Frontal cortex (tissue), 3 donors: ENCODE measurements at regions not wholly inside any gene's neighbourhood (a gene's known extent, or its start where the extent isn't known, plus 50 kb on each side); places are given as distances from the start of the nearest gene placed in this dataset.

Experiments used
- DNase-seq, 2 donors: peaks; one replicate each; pipeline ENCODE4 v3.0.0; 2012; ENCODE audit warnings: low spot score in 2 of 2
- FAIRE-seq: peaks from 2 replicates; lab custom pipeline; 2012; peaks lifted over from hg19 to GRCh38; lab: Jason Lieb, UNC
- donor health status: control.
- donor health status: control.
- donor health status: control.

DNA sequence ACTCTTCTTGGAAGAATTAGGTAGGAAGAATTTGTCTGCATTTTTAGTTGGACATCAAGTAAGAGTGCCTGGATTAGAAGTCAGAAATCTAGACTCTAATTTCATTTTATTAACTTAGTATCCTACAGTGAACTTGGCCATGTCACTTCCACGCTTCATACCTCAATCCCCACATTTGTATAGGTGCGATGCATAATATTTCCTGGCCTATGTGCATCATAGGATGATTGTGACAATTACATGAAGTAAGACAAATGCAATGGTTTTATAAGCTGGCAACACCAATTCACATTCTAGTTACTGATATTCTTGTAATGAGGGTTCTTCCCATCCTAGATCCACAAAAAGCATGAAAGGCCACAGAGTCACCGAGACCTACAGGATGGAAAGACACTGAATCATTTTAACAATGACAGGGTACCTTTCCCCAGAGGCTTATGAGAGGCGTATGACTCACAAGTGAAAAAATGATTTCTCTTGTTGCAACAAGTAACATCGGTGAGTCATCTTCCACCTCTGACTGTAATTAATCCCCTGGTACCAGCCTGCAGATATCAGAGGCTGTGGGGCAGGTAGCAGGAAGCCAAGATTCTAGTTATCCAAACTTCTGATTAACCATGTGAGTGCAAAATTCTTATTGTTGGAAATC is 56.0 kb upstream of the OR5AK2 start:
- no peak for DNase-seq
- no peak for FAIRE-seq

DNA sequence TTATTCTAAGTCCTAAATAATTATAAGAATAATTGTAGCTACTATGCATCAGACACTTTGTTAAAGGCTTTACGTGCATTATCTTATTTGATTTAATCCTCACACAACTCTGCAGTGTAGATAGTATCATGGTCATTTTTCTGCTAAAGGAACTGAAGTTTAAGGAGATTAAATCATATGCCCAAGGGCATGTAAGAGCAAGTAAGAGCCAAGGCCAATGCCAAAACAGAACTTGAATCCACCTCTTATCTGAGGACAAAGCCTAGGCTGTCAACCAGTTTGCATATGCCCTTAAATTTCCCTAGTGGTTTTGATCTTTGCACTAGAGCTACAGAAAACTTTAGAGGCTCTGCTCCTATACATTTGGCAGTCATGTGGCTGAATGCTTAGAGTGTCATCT is 65.6 kb upstream of the OR5AK2 start:
- no peak for FAIRE-seq

GRCh38 chr11:56922421-56922820 is 66.3 kb upstream of the OR5AK2 start:
- DNase-seq (no peak), FAIRE-seq (no peak)

More for the DNA sequence above, 65.6 kb upstream of the OR5AK2 start:
- DNase-seq = no peak

- no peak for DNase-seq
- no peak for FAIRE-seq
These were observed 70.9 kb upstream of the OR5AK2 start for GRCh38 chr11:56917708-56918400.

DNA sequence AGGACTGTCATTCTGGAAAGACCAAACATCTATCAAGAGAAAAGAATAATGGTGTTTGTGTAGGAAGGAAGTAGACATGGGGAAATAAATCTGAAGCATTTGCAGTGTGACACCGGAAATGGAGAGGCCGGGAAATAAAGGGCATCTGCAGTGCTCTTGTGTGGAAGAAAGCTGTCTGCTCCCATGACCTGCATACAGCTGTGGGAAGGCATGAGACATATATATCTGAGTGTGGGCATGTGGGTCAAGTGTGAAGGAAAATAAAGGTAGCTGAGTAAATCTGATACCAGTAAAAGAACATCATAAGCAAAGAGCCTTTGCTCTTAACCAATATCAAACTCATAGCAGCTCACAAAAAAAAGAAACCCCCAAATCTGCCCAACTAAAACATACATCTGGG is 72.1 kb upstream of the OR5AK2 start:
- DNase-seq = no peak
- no peak for FAIRE-seq

- FAIRE-seq (no peak), DNase-seq (no peak)
These were observed 72.6 kb upstream of the OR5AK2 start for GRCh38 chr11:56916162-56916561.

GRCh38 chr11:56911312-56911711 is 77.4 kb upstream of the OR5AK2 start:
- DNase-seq (no peak), FAIRE-seq (no peak)

GRCh38 chr11:56910785-56911184 is 77.9 kb upstream of the OR5AK2 start:
- DNase-seq = no peak
- no peak for FAIRE-seq

DNA sequence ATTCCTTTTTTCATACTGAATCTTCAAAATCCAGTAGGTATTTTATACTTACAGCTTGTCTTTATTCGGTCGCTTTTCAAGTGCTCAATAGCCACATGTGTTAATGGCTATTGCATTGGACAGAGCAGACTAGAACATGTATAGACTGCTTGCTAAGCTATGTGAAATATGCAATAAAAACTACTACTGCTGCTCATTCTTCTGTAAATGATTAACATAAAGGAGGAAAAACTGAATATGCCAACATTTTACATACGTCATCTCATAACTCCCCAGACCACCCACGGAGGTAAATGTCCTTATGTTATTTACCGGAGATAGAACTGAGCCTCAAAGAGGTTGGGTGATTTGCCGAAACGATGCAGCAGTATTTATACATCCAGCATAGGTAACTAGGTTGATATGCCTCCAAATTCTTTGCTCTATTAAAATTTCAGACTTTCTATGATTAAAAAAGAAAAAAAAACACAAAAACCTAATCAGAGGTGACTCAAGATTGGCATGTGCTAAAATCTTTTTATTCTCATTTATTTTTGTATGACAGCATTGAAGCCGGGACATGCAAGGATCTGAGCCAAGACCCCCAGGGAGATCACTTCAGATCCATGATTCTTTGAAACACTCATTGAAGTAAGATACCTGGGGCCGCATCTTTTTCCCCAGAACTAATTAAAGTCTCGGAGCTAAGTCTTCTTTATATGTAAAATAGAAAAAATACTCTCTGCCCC is 78.5 kb upstream of the OR5AK2 start:
- no peak for FAIRE-seq
- DNase-seq = no peak

DNA sequence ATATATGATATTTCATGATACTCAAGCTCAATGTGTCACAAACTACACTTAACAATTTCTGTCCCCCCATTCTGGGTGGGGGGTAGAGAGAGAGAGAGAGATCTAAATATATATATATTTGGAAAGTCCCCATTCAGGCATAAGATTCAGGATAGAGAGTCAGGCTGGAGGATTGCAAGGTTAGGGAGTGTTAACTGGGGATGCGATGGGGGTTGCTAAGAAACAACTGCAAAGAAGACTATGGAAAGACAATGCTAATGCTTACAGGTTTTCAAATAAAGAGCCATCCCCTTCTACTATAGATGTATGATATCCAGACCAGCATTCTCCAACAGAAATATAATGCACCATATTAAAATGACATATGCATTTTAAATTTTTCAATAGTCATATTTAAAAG is 79.2 kb upstream of the OR5AK2 start:
- FAIRE-seq (no peak), DNase-seq (no peak)

DNA sequence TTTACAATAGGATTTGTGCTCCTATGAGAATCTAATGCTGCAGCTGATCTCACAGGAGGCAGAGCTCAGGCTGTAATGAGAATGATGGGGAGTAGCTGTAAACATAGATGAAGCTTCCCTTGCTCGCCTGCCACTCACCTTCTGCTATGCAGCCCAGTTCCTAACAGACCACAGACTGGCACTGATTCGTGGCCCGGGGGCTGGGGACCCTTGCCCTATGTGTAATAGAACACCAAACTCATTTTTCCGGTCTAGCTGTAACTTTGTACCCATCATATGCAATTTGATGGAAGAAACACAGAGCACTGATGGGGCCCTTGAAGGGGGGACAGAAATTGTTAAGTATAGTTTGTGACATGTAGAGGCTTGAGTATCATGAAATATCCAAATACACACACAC is 79.6 kb upstream of the OR5AK2 start:
- DNase-seq = no peak
- no peak for FAIRE-seq

DNA sequence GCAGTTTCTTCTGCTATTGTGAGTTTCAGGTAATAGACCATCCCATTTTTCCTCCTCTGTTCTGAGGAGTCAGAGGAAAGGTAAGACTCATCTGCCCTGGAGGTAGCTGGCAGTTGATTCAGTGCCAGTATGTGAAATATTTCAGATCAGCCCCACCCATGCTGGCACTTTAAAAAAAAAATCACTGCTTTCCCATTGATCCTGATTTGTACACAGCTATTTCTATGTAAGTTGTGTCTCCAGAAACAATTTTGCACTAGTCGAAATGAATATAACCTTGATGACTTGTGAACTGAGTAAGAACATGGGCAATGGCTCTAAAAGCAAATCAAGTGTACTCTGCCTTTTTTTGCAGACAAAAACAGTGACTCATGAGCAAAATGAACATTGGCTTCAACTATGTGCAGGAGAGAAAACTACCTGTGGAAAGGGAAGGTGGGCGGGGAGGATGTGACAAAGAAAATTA is 82.0 kb upstream of the OR5AK2 start:
- no peak for FAIRE-seq
- DNase-seq = no peak

DNA sequence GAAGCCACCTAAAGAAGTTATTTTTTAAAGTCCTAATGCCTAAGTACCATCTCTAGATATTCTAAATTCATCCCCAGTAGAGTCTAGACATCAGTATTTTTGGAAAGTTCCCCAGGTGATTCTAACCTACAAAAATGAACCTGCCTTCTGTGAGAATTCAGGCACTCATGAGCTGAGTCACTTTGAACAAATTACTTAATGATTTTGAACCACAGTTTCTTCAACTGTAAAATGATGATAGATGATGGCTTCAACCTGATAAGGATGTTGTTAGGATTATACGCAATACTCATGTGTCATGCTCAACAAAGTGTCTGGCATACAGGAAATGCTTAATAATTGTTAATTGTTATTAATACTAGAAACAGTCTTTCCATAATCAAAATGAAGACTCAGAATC is 82.8 kb upstream of the OR5AK2 start:
- FAIRE-seq = no peak
- no peak for DNase-seq

GRCh38 chr11:56905442-56905841 is 83.3 kb upstream of the OR5AK2 start:
- no peak for DNase-seq
- FAIRE-seq = no peak

GRCh38 chr11:56898856-56899255 is 89.9 kb upstream of the OR5AK2 start:
- FAIRE-seq (no peak), DNase-seq (no peak)

DNA sequence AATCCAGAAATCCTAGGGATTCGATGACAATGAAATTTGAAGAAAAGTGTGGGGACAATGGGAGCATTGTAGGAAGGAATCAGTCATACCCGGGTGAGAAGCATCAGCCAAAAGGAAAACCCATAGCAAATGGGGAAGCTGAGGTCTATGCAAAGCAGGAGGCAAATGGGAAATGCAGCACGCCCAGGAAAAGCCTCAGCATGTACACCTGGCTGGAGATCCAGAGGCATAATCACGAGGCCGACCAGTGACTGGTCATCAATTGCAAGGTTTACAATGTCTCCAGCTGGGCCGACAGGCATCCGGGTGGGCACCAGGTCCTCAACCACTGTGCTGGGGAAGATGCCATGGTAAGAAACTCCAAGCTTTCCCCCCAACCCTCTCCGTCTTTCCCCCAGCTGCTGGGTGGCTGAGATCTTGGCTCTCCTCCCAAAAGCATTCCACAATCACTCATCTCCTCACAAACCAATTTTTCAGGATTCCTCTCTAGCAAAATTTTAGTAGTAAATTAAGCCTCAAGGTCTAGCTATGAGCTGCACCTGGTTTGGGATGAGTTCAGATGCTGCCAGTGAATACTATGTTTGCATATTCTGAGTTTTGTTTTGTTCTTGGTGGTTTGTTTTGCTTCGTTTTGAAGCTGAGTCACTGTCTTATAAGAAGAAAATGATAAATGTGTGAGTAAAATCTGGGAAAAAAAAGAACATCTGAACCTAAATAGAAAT is 98.0 kb upstream of the OR5AK2 start:
- FAIRE-seq = no peak
- DNase-seq = no peak

DNA sequence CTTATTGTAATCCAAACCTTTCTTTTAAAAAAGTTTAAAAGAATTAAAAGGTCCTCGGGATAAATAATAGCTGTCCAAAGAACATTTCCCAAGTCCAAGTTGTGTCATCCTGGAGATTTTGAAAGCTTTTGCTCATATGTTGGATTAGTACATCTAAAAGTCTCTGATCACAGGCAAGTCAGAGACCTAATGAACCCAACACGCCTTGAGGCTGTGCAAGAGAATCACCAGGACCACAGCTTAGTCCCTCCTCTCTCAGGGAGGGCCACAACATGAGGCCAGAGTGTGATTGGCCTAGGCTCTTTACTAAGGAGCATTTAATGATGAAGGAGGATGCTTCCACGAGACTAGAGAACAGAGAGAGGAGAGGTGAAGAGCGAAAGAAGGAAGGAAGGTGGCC is 98.7 kb upstream of the OR5AK2 start:
- DNase-seq (no peak), FAIRE-seq (no peak)

GRCh38 chr11:56887940-56888339 is 100.8 kb upstream of the OR5AK2 start:
- DNase-seq (no peak), FAIRE-seq (no peak)

- no peak for FAIRE-seq
- DNase-seq = no peak
These were observed 102.3 kb upstream of the OR5AK2 start for GRCh38 chr11:56886455-56886854.

DNA sequence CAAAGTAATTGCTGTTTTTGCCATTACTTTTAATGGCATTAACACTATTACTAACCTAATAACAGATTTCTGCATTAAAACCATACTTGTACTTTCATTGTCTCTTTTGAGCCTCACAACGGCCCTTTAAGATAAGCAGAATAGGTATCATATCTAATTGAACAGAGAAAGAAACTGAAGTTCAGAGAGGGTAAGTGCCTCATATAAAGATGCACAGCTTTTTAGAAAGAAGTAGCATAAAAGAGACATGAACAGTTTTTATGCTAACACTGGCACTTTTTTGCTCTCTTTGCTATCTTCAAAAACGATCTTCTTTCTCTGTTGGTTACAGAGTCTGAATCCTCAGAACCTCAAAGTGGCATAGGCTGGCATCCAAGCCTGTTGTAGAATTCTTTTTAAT is 102.9 kb upstream of the OR5AK2 start:
- DNase-seq (no peak), FAIRE-seq (no peak)

DNA sequence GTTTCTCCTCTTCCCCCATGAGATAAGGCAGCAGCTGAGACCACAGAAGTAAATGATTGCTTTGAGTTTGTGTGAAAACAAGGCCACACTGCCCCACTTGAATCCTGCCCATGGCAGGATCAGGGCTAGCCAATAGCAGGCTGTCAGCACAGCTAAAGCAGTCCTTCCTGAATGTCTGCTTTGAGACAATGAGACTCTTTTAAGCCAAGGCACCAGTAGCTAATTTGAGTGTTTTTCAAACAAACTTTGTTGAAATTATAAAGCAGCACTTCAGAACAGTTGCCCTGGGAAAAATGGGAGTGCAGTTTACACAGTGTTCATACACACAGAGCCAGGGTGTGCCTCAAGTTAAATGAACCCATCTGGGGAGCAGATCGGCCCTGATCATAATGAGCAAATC is 103.5 kb upstream of the OR5AK2 start:
- no peak for FAIRE-seq
- DNase-seq = no peak
